ENCODE measurements at regions not wholly inside any gene's neighbourhood (a gene's known extent, or its start where the extent isn't known, plus 50 kb on each side); places are given as distances from the start of the nearest gene placed in this dataset.
"Not testable (repeated sequence)": the region's sequence is repeated elsewhere in the genome, so short reads cannot be mapped to it uniquely, and the experiment has no call there.

GRCh38 chr1:29414086-29414485, 177.8 kb downstream of the PTPRU start:
- no peak for DNase-seq (ENCODE audit: extremely low read depth in 1 of 2, low read depth in 1 of 2)

GRCh38 chr1:29413661-29414060, 177.3 kb downstream of the PTPRU start:
- DNase-seq (ENCODE audit: extremely low read depth in 1 of 2, low read depth in 1 of 2): no peak

GRCh38 chr1:29412591-29412990, 176.3 kb downstream of the PTPRU start:
- DNase-seq (ENCODE audit: extremely low read depth in 1 of 2, low read depth in 1 of 2): no peak

- DNase-seq (ENCODE audit: extremely low read depth in 1 of 2, low read depth in 1 of 2): no peak
Observed at GRCh38 chr1:29410476-29410875, 174.2 kb downstream of the PTPRU start.

- DNase-seq (ENCODE audit: extremely low read depth in 1 of 2, low read depth in 1 of 2): no peak
Observed at GRCh38 chr1:29409616-29410015, 173.3 kb downstream of the PTPRU start.

- no peak for DNase-seq (ENCODE audit: extremely low read depth in 1 of 2, low read depth in 1 of 2)
Observed at GRCh38 chr1:29408831-29409605, 172.7 kb downstream of the PTPRU start.

GRCh38 chr1:29406814-29407213, 170.5 kb downstream of the PTPRU start:
- DNase-seq (ENCODE audit: extremely low read depth in 1 of 2, low read depth in 1 of 2): no peak

- not testable (repeated sequence) for DNase-seq (ENCODE audit: extremely low read depth in 1 of 2, low read depth in 1 of 2)
Observed at GRCh38 chr1:29400203-29400602, 163.9 kb downstream of the PTPRU start.

GRCh38 chr1:29399465-29399864, 163.1 kb downstream of the PTPRU start:
- no peak for DNase-seq (ENCODE audit: extremely low read depth in 1 of 2, low read depth in 1 of 2)

GRCh38 chr1:29398431-29398830, 162.1 kb downstream of the PTPRU start:
- no peak for DNase-seq (ENCODE audit: extremely low read depth in 1 of 2, low read depth in 1 of 2)

- no peak for DNase-seq (ENCODE audit: extremely low read depth in 1 of 2, low read depth in 1 of 2)
Observed at GRCh38 chr1:29397981-29398380, 161.7 kb downstream of the PTPRU start.

- DNase-seq (ENCODE audit: extremely low read depth in 1 of 2, low read depth in 1 of 2): no peak
Observed at GRCh38 chr1:29397256-29397590, 160.9 kb downstream of the PTPRU start.

GRCh38 chr1:29396438-29397255, 160.3 kb downstream of the PTPRU start:
- DNase-seq (ENCODE audit: extremely low read depth in 1 of 2, low read depth in 1 of 2): no peak

- no peak for DNase-seq (ENCODE audit: extremely low read depth in 1 of 2, low read depth in 1 of 2)
Observed at GRCh38 chr1:29395736-29396437, 159.6 kb downstream of the PTPRU start.

GRCh38 chr1:29394521-29395225, 158.4 kb downstream of the PTPRU start:
- no peak for DNase-seq (ENCODE audit: extremely low read depth in 1 of 2, low read depth in 1 of 2)

- DNase-seq (ENCODE audit: extremely low read depth in 1 of 2, low read depth in 1 of 2): no peak
Observed at GRCh38 chr1:29393451-29393826, 157.1 kb downstream of the PTPRU start.

GRCh38 chr1:29392486-29393450, 156.4 kb downstream of the PTPRU start:
- DNase-seq (ENCODE audit: extremely low read depth in 1 of 2, low read depth in 1 of 2): no peak

GRCh38 chr1:29392036-29392435, 155.7 kb downstream of the PTPRU start:
- DNase-seq (ENCODE audit: extremely low read depth in 1 of 2, low read depth in 1 of 2): no peak

- DNase-seq (ENCODE audit: extremely low read depth in 1 of 2, low read depth in 1 of 2): no peak
Observed at GRCh38 chr1:29391362-29391880, 155.1 kb downstream of the PTPRU start.

Data from activated CD8-positive, alpha-beta memory T cell treated with anti-CD3 and anti-CD28 coated beads for 1 hour (primary cell).